ENCODE measurements at regions not wholly inside any gene's neighbourhood (a gene's known extent, or its start where the extent isn't known, plus 50 kb on each side); places are given as distances from the start of the nearest gene placed in this dataset.

DNA sequence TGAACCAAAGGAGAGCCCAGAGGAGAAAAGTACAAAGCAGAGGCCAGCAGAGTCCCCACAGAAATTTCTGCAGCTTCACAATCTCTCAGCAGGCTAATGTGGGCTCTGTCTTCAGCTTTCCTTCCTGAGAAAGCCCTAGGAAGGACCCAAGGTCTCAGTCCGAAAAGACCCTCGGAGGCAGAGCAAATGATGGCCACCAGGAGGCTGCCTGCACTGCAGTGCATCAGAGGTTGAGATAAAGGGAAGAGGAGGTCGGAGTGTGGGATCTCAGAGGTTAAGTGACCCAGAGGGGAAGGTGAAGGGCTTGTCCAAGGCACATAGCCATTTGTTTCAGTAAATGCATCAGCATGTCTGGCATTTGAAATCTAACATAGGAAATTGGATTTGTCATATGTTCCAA, 299.1 kb upstream of the SLC14A2 start:
- no peak for DNase-seq (ENCODE audit: low spot score)
- TF ChIP-seq, protein P1, sequence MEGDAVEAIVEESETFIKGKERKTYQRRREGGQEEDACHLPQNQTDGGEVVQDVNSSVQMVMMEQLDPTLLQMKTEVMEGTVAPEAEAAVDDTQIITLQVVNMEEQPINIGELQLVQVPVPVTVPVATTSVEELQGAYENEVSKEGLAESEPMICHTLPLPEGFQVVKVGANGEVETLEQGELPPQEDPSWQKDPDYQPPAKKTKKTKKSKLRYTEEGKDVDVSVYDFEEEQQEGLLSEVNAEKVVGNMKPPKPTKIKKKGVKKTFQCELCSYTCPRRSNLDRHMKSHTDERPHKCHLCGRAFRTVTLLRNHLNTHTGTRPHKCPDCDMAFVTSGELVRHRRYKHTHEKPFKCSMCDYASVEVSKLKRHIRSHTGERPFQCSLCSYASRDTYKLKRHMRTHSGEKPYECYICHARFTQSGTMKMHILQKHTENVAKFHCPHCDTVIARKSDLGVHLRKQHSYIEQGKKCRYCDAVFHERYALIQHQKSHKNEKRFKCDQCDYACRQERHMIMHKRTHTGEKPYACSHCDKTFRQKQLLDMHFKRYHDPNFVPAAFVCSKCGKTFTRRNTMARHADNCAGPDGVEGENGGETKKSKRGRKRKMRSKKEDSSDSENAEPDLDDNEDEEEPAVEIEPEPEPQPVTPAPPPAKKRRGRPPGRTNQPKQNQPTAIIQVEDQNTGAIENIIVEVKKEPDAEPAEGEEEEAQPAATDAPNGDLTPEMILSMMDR (IDR thresholded peaks at IDR 0.05): no peak
- no peak overlapping the region for H3K27ac ChIP-seq
- no peak overlapping the region for H3K4me3 ChIP-seq

DNA sequence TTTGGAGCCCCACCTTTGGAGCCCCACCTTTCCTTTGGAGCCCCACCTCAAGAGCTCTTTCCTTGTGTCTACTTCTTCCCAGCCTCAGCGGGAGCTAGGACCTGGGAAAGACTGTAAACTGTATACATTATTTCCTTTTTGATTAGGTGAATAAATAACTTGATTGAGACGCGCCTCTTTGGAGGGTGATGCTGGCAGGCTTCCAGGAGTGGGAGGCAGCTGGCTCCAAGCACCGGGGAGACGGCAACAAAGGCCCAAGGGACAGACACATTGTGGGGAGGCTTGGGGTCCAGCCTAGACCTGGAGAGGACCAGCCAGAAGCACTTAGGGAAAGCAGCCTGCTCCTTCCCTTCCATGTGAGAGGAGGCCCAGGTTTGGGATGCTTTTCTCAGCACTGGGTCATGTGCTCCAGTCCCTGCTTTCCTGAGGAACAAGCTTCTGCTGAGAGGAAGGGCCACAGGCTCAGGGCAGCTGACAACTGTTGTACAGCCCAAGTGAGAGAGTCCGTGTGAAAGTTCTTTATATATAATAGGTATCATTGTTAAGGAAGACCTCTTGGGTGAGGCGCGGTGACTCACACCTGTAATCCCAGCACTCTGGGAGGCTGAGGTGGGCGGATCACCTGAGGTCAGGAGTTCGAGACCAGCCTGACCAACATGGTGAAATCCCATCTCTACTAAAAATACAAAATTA, 297.2 kb upstream of the SLC14A2 start:
- TF ChIP-seq, protein P1 (IDR thresholded peaks at IDR 0.05): no peak
- H3K27ac ChIP-seq: no peak overlapping the region

DNA sequence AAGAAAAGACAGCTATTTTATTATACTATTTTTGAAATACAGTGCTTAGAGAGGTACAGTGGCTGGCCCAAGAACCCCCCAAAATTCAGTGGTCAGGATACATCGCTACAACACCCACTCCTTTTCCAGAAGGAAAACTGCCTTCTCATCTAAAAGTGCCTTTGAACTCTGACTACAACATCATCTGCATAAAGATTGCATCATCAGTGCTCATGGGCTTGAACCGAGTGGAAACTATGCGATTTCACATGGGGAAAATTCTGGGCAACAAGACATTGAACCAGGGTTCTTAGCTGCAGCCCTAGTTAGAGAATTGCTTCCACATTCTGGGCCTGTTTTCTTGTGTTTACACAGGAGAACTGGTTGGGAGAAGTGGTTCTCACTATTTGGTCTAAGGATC, 294.6 kb upstream of the SLC14A2 start:
- no peak for DNase-seq (ENCODE audit: low spot score)
- Histone ChIP-seq H3K4me3 (no peak overlapping the region), H3K27ac (peak overlapping the region in 1 of 2 donors; percentile 68)
- TF ChIP-seq, protein P1 (IDR thresholded peaks at IDR 0.05): no peak

More for the DNA sequence above, 297.2 kb upstream of the SLC14A2 start:
- no peak overlapping the region for H3K4me3 ChIP-seq
- no peak for DNase-seq (ENCODE audit: low spot score)

DNA sequence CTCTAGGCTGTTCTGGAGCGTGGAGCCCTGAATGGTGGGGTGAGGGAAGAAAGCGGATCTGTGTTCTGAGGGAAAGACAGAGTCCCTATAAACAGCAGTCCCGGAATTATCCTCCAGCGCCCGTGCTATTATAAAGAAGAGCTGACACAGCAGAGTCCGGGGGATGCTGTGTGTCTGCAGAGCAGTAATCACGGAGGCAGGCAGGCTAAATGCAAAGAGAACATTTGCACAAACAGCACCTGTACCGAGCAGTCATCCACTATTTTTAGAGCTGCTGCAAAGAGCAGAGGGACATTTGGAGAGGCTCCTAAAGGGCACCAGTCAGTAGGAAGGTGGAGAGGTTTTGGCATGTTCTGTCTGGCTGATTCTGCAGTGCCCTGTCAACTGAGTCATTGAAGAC, 293.8 kb upstream of the SLC14A2 start:
- peak overlapping the region in 1 of 2 donors; percentile 68 for H3K27ac ChIP-seq

DNA sequence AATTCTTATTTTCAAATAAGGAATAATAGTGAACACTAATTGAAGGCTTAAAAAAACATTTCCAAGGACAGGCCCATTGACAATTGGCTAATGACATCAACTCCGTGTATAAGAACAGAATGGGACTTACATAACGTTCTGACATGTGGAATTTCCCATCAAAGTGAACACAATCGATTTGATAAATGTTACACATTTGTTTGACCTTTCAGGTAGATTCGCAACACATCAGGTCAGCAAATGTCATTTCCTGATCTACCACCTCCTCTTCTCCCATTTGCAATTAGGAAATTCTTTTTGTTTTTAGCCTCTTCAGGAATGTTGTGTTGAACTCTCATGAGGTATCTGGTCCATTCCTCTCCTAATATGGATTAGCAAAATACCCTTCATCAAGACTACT, 292.9 kb upstream of the SLC14A2 start:
- H3K27ac ChIP-seq: no peak overlapping the region
- TF ChIP-seq, protein P1 (IDR thresholded peaks at IDR 0.05): no peak
- H3K4me3 ChIP-seq: no peak overlapping the region
- DNase-seq (ENCODE audit: low spot score): no peak

More for the DNA sequence above, 293.8 kb upstream of the SLC14A2 start:
- H3K4me3 ChIP-seq: no peak overlapping the region
- TF ChIP-seq, protein P1 (IDR thresholded peaks at IDR 0.05): no peak
- no peak for DNase-seq (ENCODE audit: low spot score)

DNA sequence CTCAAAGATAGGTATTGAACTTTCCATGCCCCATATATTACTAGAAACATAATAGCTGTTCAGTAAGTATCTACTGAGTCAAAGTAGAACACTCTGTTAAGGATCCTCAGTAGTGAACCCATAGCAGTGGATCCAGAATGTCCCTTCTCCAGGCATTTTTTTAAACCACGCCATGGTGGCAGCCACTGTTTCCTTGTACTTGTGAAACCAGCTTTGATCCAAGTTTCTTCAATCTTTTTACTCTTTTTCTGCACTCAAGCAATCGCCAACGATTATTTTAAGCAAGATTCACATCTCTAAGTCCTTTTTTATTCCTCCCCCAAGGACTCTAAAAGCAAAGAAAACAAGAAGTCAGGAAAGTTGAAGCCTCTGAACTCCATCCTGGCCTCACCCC, 291.2 kb upstream of the SLC14A2 start:
- peak overlapping the region in 1 of 2 donors; percentile 54 for H3K27ac ChIP-seq
- TF ChIP-seq, protein P1 (IDR thresholded peaks at IDR 0.05): no peak
- DNase-seq (ENCODE audit: low spot score): no peak
- no peak overlapping the region for H3K4me3 ChIP-seq

DNA sequence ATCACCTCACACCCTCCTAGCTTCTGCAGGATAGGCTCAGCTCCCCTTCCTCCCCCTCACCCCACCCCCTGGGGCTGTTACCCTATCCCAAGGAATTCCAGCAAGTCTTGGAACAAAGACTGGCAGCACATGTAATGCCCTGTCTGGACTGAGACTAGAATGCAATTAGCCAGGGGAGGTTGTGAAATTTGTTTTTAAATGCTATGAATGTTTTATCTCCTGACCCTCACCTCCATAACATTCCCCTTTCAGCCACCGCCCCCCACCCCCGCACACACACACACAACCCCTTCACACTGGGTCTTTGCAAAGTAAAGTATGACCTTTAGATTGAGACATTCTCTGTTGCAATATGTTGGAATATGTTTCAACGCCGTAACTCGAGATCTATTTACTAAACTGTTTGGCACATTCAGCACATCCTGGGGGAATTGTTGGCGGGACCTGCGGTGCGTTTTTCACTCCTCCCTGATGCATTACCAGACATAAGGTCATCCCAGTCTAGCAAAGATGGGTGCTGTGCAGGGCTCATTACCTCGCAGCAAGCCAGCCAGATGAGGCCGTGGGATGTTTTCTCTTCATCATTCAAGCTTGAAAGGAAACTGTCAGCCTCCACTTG, 290.7 kb upstream of the SLC14A2 start:
- peak overlapping the region in 1 of 2 donors; percentile 54 for H3K27ac ChIP-seq
- H3K4me3 ChIP-seq: no peak overlapping the region
- peak; percentile 86 for DNase-seq (ENCODE audit: low spot score)

More for the DNA sequence above, 290.7 kb upstream of the SLC14A2 start:
- TF ChIP-seq, protein P1 (IDR thresholded peaks at IDR 0.05): no peak
